GM19438 (cell line): ENCODE measurements at regions not wholly inside any gene's neighbourhood (a gene's known extent, or its start where the extent isn't known, plus 50 kb on each side); places are given as distances from the start of the nearest gene placed in this dataset.

Experiments used
- ATAC-seq: cut with Tn5 transposase; IDR thresholded peaks from one replicate; pipeline ENCODE4 v1.9.1; 2021; ENCODE audit warnings: low read depth; ENCODE audit not compliant: unreplicated experiment

DNA sequence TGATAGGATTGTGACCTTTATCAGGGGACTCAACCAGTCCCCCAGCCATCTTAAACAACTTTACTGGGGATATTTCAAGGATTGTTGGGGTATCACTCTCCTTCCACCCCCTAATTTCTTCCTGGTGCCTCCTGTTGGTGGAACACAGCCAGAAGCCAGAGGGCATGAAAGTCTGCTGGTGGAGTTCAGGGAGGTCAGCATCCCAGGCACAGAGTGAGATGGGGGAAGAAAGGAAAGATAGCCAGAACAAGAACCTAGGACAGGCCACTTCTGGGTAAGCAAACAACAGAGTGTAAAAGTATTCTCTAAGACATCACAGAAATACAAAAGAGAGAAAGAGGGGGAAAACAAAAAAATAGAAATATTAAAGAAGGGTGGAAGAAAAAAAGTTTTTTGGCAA is 101.8 kb downstream of the SPRY2 start:
- no peak for ATAC-seq

DNA sequence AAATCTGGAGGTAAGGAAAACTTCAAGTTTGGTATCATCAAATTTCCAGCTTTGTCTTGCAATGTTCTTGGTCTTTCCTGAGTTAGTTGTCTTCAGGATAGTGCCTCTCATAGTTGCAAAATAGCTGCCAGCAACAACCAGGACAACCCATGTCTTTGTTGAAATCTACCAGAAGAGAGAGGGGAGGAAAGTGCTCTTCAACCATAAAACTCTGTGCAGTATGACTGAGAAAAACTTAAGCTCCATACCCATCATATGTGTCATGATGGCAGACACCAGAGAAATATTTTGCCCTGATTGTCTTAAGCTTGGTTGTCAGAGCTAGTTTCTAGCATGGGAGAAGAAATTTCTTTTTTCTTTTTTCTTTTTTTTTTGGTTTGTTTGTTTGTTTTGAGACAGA is 103.3 kb downstream of the SPRY2 start:
- no peak for ATAC-seq

DNA sequence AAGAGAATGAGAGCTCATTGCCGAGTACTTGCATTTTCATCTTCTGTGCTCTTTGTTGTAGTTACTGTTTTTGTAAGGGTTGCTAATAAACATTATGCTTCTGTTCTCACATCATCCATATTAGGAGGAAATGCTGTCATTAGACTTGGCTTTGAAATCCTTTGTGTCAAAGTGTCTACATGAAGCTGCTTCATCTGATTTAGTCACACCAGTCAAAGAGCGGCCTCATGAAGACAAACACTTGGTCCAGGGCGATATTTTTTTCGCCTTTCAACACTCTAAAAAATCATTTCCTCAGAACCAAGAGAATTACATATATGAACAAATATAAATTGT is 105.0 kb downstream of the SPRY2 start:
- ATAC-seq, result no peak

DNA sequence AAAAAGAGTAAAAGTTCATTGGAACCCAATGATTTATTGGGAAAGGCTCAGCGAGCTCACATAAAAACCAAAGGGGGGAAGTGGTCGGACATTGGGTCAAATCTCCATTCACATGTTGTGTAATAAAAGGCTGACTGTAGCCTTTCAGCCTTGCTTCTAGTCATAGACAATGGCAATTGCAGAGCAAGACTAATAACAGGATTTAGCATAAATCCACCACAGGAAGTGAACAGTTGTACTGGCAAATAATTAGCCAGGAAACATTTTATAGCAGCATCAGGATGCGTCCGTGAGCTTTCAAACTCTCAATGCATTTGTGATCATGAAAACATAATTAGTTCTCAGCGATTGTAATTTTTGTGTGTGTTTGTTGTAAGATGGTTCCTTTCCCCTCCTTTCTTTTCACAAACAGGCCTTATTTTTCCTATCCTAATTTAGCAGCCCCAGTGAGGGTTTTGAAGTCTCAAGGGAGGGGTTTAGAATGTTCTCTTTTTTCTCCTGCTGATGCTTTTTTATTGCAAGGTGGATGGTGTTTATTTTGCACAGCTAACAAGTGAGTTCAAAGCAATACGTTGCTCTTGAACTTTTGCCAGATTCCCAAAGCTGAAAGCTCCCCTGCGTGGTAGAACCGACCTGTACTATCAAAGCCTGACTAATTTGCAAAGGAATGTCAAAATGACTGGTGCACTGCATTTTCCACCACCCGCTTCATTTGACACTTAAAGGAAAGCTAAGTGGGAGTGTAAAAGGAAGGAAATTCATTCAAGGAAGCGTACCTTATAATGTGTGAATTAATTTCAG is 105.6 kb downstream of the SPRY2 start:
- ATAC-seq, result peak; percentile 92

DNA sequence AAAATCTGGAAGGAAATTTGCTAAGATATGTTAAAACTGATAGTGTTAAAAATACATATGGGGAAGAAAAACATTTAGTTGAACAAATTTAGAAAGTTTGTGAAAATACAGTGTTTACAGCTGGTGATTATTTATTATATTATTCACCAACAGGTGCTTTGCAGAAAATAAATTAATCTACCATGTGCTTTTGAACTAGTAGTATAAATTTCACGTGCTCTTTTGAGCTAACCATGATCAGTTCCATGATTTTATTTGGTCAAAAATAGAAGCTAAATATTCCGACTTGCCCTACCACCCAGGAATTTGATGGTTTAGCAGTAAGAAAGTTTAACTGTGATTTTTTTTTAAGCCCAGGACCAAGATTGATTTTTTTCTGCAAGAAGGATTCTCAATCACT is 113.3 kb downstream of the SPRY2 start:
- no peak for ATAC-seq

DNA sequence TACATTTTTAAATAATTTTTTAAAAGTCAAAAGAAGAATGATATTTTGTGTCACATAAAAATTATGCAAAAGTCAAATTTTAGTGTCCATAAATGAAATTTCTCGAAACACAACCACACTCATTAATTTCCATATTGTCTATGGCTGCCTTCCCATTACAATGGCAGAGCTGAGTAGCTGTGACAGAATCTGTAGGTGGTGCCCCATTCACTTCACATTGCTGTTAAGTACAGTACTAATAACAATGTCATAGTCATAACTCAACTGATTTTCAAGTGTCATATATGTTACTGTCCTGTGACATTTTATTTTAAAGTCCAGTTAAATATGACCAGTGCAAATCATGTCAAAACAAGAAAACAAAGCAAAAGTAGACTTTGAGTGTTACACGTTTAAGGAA is 114.3 kb downstream of the SPRY2 start:
- no peak for ATAC-seq

DNA sequence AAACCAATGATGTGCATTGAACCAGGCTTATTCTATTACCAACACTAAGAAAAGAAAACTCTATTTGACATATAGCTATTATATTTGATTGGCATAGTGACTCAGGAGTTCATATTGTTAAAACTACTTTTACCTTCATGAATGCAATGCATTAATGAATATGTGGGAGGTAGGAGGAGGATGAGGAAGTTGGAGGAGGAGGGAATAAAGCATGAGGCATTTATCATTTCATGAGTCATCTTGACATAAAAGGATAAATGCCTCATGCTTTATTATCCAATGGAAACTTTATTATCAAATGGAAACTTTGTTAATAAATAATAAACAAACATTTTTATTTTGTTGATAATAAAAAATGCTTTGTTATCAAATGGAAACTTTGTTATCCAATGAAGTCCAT is 116.5 kb downstream of the SPRY2 start:
- ATAC-seq, result no peak

DNA sequence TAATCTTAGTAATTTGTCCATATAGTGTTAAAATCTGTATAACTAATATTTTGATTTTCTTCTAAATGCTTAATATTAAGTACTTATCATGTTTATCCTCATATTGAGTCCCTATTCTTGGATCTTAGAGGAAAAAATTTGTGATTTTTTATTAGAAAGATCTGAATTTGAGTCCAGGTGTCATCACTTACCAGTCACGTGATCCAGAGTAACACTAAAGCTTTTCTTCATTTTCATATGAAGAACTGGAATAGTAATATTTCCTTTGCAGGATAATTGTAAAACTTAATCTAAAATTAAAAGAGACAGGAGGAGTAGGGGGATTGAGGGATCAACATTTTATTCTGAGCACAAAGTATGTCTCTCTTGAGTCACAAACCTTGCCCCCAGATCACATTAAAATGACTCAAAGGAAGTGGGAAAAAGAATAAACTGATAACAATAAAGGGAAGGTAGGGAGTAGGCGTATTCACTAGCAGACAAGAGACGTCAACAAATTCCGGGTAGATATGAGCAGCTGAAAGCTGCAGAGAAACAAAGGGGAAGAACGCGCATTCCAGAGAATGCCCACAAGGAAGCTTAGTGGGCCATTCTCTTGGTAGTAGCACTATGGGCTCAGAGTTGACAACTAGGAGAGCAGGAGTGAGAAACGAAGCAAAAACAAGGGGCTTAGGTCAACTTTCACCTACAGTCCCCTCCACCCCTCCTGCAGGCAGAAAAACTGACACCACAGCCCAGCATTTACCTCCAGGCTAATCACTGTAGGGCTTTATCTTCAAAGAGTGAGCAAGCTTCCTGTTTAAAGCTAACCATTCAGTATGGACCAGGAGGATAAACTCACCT is 123.1 kb downstream of the SPRY2 start:
- ATAC-seq, result no peak

DNA sequence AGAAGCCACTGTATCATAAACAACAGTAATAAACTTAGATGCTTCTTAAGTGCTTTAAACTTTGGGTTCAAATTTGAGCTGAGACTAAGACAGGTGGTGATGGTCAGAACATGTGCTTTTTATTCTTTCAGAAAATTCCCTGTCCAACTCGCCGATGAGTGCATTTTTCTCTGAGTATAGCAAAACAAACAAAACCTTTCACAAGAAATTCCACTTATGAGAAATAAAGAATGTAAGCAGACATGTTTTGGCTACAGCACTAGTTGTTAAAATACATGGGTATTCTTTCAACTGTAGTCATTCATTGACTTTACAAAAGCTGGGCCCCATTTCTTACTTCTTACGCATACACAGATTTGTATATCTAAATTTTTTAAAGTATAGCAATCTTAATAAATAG is 125.6 kb downstream of the SPRY2 start:
- ATAC-seq, result no peak

DNA sequence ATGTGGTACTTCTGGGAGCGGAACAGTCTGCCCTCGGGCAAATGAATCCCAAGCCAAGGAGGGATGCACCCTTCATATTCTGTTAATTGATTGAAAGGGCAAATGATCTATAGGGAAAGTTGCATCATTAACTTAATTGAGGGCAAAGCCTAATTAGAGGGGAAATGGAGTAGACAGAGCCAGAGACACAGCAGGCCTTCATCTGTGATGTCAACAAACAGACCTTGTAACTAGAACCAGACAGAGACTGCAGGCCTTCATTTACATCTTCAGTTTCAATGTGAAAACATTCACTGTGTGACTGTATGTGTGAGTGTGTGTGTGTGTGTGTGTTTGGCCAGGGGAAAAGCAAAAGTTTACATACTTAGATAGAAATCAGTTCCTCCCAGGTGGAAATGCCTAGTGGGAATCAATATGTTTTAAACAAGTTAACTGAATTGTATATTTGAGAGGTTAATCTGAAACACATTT is 126.4 kb downstream of the SPRY2 start:
- no peak for ATAC-seq

DNA sequence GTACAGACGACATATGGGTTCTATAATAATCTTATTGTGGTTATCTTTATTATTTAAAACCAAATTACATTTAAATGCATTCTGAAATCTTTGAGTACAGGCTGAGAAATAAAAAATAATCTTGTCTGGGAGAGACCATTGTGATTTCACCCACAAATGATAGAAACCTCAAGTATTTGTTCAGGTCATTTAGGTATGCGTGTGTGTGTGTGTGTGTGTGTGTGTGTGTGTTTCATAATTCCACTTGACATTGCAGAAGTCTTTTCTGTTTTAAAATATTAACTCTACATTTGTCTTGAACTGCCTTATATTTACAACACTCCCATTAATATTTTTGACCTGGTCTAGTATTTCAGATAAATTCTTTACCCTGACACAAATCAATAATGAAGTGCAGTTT is 126.9 kb downstream of the SPRY2 start:
- ATAC-seq, result no peak

DNA sequence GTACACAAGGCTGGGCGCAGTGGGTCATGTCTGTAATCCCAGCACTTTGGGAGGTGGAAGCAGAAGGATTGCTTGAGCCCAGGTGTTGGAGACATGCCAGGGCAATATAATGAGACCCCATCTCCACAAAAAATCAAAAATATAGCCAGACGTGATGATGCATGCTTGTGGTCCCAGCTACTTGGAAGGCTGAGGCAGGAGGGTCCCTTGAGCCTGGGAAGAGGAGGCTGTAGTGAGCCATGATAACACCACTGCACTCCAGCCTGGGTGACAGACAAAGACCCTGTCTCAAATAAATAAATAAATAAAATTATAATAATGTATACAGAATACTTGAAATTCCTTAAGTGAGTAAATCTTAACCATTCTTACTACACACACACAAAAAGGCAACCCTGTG is 127.7 kb downstream of the SPRY2 start:
- ATAC-seq, result no peak

DNA sequence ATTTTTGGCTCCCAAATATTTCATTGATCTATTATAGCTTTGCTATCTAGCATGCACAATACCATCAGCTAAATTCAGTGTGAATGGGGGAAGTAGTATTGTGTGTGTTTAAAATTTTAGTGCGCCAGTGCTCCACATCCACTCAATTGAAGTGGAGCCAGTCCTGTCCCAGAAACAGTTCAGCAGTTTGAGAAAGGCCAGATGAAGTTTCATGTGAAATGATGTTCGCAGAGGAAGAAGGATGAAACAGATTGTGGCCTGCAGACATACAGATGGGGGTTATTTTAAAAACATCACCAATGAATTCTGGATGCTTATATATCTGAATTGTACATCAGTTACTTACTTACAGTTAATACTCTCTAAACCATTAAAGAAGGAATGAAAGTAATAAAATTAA is 129.4 kb downstream of the SPRY2 start:
- no peak for ATAC-seq

DNA sequence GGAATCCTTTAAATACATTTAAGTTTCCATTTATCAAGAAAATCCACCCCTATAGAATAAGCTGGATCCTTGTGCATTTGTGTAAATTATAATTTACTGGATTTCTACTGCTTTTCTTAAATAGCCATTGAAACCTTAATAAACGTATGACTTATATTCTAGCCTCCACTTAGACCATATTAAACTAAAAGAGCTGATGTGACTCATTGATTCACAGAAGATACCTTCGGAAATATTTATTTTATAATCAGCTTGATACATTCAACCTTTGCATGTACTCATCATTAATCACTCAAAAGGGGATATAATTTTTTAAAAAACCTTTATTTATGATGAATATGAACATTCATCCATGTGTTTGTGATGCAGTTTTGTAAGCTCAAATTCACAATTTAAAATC is 136.3 kb downstream of the SPRY2 start:
- no peak for ATAC-seq

DNA sequence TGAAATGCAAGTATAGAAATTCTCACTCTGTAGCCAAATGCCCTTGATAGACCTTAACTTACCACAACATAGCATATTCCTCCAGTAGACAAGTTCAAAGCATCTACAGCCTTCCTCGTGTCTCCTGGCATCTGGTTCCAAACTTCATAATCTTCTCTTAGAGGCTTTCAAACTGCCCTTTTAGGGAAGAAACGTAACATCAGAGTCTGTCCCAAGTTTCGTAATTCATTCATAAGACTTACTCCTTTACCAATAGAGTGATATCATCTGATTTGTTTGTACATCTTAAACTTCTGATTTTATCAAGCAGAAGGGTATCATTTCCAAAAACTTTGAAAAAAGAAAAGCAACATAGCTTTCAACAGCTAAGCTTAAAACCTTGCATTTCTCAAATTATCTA is 137.4 kb downstream of the SPRY2 start:
- ATAC-seq, result no peak

DNA sequence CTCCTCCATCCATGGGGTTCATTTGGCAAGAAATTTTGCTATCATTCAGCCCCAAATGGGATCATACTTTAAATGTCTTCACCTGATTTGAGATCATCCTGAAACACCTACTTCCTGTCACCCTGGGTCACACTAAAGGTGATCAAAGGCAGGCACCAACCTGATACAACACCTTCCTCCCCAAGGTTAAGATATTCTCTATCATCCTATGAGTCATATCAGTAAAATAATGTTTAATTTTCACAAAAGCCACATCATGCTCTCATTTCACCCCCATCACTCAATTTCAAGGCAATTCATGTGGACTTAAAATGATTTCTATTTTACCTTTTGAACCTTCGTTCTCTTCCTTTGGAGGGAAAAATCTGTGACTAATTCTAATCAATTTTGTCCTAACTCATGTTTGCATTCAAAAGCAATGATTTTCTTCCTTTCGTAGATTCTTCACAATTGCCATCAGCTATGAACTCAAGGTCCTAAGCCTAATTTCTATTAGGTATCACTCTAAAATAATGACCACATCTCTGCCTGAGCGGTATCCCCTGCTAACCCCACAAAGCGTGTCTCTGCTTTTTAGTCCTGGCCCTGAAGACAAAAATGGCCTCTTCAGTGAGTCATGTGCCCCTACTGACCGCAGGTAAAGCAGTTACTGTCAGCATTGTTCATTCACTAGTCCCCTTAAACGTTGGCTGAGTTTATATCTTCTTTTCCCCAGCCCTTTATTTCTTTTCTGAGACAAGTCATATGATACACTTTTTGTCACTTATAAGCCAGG is 139.0 kb downstream of the SPRY2 start:
- ATAC-seq, result no peak

DNA sequence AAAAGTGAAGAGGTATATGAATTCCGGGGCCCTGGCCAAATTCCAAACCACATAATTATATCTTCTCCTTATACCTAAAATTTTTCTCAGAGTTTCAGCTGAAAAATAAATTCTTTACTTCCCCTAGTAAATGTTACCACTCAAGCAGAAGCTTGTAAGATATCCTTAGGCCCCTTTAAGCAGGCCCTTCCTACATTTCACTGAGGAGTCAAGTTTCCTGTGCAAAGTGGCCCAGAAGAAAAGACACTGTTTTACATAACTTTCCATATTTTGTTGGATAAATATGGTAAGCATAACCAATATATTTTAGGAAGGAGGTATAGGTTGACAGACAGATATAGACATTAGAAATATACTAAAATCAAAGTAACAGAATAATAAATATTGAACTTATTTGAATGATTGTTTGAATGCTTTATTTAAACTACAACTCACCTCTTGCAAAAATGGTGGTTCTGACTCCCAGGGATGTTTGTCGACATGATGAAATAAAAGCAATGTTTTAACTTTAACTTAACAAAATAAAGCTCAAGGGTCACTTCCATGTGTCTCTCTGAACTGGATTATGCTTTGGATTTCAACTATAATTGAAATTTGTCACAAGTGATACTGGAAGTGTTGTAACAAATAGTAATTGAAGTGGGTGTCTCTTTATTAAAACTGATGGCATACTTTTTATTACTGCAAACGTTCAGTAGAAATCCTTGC is 141.2 kb downstream of the SPRY2 start:
- ATAC-seq, result no peak

DNA sequence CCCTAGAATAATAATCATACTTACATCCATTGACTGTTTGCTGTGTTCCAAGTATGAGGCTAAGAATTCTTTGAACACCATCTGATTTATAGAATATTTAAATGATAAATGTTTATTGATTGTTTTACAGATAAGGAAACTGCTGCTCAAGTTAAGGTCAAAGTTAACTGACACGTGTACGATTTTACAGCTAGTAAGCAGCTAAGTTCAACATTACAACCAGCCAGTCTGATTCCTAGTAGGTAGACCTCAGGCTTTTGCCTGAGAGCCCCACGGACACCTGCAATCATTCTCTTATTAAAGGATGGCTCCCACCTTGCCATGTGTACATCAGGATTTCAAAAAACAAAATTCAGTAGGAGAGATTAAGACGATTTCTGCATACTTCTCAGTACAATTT is 141.9 kb downstream of the SPRY2 start:
- ATAC-seq, result no peak

DNA sequence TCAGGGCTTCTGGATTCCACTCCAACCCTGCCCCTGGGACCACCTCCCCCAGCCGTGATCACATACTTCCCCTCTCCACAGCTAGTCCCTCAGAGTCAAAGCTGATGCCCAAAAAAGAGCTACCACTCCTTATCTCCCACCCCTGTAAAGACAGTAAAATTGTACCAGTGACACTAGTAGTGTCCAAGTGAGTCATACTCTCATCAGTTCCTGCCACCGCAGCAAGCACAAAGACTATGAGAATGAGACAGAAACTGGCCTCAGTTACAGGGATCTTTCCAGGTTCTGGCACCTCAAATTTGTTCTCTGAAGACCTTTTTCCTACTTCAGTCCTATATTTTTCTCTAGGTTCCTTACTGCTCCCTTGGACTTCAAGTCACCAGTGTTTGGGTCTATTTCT is 144.2 kb downstream of the SPRY2 start:
- no peak for ATAC-seq

DNA sequence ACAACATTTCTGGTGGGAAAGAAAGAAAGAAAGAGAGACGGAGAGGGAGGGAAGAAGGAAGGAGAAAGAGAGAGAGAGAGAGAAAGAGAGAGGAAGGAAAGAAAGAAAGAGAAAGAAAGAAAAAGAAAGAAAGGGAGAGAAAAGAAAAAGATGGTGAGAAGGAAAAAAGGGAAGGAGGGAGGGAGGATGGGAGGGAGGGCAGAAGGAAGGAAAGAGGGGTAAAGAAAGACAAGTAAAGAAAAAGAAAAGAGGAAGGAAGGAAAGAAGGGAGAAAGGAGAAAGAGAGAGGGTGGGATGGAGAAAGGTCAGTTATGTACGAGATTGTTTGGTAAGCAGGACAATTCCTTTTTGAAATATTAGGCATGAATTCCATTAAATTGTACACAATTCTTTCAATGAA is 145.3 kb downstream of the SPRY2 start:
- no peak for ATAC-seq
